Common myeloid progenitor, CD34-positive (primary cell): ENCODE measurements at regions not wholly inside any gene's neighbourhood (a gene's known extent, or its start where the extent isn't known, plus 50 kb on each side); places are given as distances from the start of the nearest gene placed in this dataset.

ENCODE experiments used
- CTCF ChIA-PET: fragments of 350-600 bp; sonication (Branson Sonifier 250); formaldehyde crosslinking; loops from one replicate; lab custom pipeline; 2021; ENCODE audit warnings: antibody characterized with exemption; lab: Charles Lee
- POLR2A ChIA-PET: fragments of 350-600 bp; sonication (Branson Sonifier 250); formaldehyde crosslinking; loops from one replicate; lab custom pipeline; 2021; ENCODE audit warnings: antibody characterized with exemption; lab: Charles Lee
- DNase-seq, 3 donors: peaks; one replicate each; pipeline versions ENCODE4 v3.0.0 to v3.0.0-alpha.2; 2013
- H3K27ac ChIP-seq, 2 experiments: 1 replicate in 1 of 2; 2 replicates in 1 of 2; pipeline ENCODE4 v1.7.0; 2013; ENCODE audit warnings: inconsistent platforms in 2 of 2, low read length in 2 of 2, mild to moderate bottlenecking in 2 of 2, low read depth in 1 of 2, moderate library complexity in 1 of 2; ENCODE audit not compliant: severe bottlenecking in 2 of 2, insufficient read depth in 1 of 2, poor library complexity in 1 of 2
- H3K27me3 ChIP-seq, 5 experiments: replicated peaks in 2 of 5; 1 replicate in 3 of 5; 2 replicates in 2 of 5; pipeline versions ENCODE4 v1.6.1 to v1.7.0; 2013; ENCODE audit warnings: low read length in 4 of 5, mild to moderate bottlenecking in 2 of 5, moderate library complexity in 2 of 5, inconsistent platforms in 1 of 5; ENCODE audit not compliant: insufficient read depth in 5 of 5, control insufficient read depth in 4 of 5
- H3K36me3 ChIP-seq, 4 experiments: 1 replicate in 2 of 4; 2 replicates in 2 of 4; pipeline versions ENCODE4 v1.6.1 to v1.7.0; 2013; ENCODE audit warnings: low read length in 3 of 4, control low read depth in 1 of 4, mild to moderate bottlenecking in 1 of 4; ENCODE audit not compliant: control insufficient read depth in 4 of 4, insufficient read depth in 4 of 4
- H3K4me1 ChIP-seq, 4 experiments: 1 replicate in 3 of 4; 2 replicates in 1 of 4; pipeline versions ENCODE4 v1.6.1 to v1.7.1; 2013; ENCODE audit warnings: low read length in 3 of 4, mild to moderate bottlenecking in 3 of 4, control low read depth in 1 of 4, inconsistent platforms in 1 of 4, moderate library complexity in 1 of 4; ENCODE audit not compliant: control insufficient read depth in 4 of 4, insufficient read depth in 4 of 4; ENCODE audit errors: control extremely low read depth in 1 of 4
- H3K4me3 ChIP-seq, 7 experiments: 1 replicate in 4 of 7; 2 replicates in 3 of 7; pipeline versions ENCODE4 v1.5.1 to v1.7.0; 2013; ENCODE audit warnings: mild to moderate bottlenecking in 7 of 7, low read length in 6 of 7, moderate library complexity in 6 of 7, inconsistent platforms in 2 of 7, low read depth in 2 of 7, control low read depth in 1 of 7; ENCODE audit not compliant: insufficient read depth in 4 of 7, control insufficient read depth in 1 of 7; ENCODE audit errors: extremely low read depth in 1 of 7
- H3K9me3 ChIP-seq, 5 experiments: 1 replicate in 4 of 5; 2 replicates in 1 of 5; pipeline versions ENCODE4 v1.6.1 to v1.7.1; 2013; ENCODE audit warnings: low read length in 4 of 5, mild to moderate bottlenecking in 2 of 5, inconsistent platforms in 1 of 5, low read depth in 1 of 5, moderate library complexity in 1 of 5; ENCODE audit not compliant: control insufficient read depth in 4 of 5, insufficient read depth in 2 of 5; ENCODE audit errors: control extremely low read depth in 1 of 5
- WGBS: methylation state at CpG from one replicate; pipeline ENCODE4 v1.1.5; 2013; ENCODE audit not compliant: insufficient coverage; 5-methylcytosine and 5-hydroxymethylcytosine counted together

GRCh38 chr10:128774979-128775378 lies 648.8 kb upstream of the MKI67 start:
- POLR2A ChIA-PET = no interaction called here
- H3K27ac ChIP-seq = no peak overlapping the region
- no peak overlapping the region for H3K4me3 ChIP-seq
- H3K36me3 ChIP-seq = no peaks in the 10 kb centered on the region
- H3K27me3 ChIP-seq = peaks cover 0 to 13% (median 2%) of the 10 kb centered on the region in 5 experiments
- no peaks in the 10 kb centered on the region for H3K4me1 ChIP-seq
- no peak for DNase-seq
- CTCF ChIA-PET = no interaction called here
- WGBS = 100% methylated on average over 1 of the region's 1 CpG
- peaks cover 0 to 5% (median 0%) of the 10 kb centered on the region in 5 experiments for H3K9me3 ChIP-seq

- DNase-seq = no peak
- Histone ChIP-seq H3K4me3 (no peak overlapping the region), H3K36me3 (no peaks in the 10 kb centered on the region), H3K27me3 (peaks cover 0 to 14% (median 2%) of the 10 kb centered on the region in 5 experiments), H3K27ac (no peak overlapping the region), H3K9me3 (peaks cover 0 to 5% (median 0%) of the 10 kb centered on the region in 5 experiments), H3K4me1 (no peaks in the 10 kb centered on the region)
- 87% methylated on average over 10 of the region's 10 CpGs for WGBS
- ChIA-PET CTCF (no interaction called here), POLR2A (no interaction called here)
Measured at GRCh38 chr10:128775743-128776142, 649.5 kb upstream of the MKI67 start.

GRCh38 chr10:128776673-128777252 lies 650.5 kb upstream of the MKI67 start:
- Histone ChIP-seq H3K27ac (no peak overlapping the region), H3K4me1 (no peaks in the 10 kb centered on the region), H3K4me3 (no peak overlapping the region), H3K9me3 (peaks cover 0 to 3% (median 0%) of the 10 kb centered on the region in 5 experiments), H3K36me3 (no peaks in the 10 kb centered on the region), H3K27me3 (peaks cover 0 to 15% (median 2%) of the 10 kb centered on the region in 5 experiments)
- WGBS = 66% methylated on average over 3 of the region's 9 CpGs
- DNase-seq = no peak
- ChIA-PET POLR2A (interaction anchor here (0.6 kb wide), 1 partner anchor 1525 kb away, joined by 5 read pairs; no protein-coding TSS in a partner anchor), CTCF (no interaction called here)

- Histone ChIP-seq H3K36me3 (no peaks in the 10 kb centered on the region), H3K4me3 (no peak overlapping the region), H3K4me1 (no peaks in the 10 kb centered on the region), H3K9me3 (peaks cover 0 to 3% (median 0%) of the 10 kb centered on the region in 5 experiments), H3K27ac (no peak overlapping the region), H3K27me3 (peaks cover 0 to 15% (median 2%) of the 10 kb centered on the region in 5 experiments)
- ChIA-PET CTCF (no interaction called here), POLR2A (no interaction called here)
- WGBS = no CpG with 5 or more reads among the region's 2 CpGs
- DNase-seq = no peak
Measured at GRCh38 chr10:128777342-128777741, 651.1 kb upstream of the MKI67 start.

- no peaks in the 10 kb centered on the region for H3K4me1 ChIP-seq
- H3K9me3 ChIP-seq = no peaks in the 10 kb centered on the region
- no peak overlapping the region for H3K4me3 ChIP-seq
- 91% methylated on average over 6 of the region's 15 CpGs for WGBS
- ChIA-PET POLR2A (no interaction called here), CTCF (no interaction called here)
- H3K27ac ChIP-seq = no peak overlapping the region
- no peaks in the 10 kb centered on the region for H3K36me3 ChIP-seq
- peaks cover 0 to 15% (median 2%) of the 10 kb centered on the region in 5 experiments for H3K27me3 ChIP-seq
- no peak for DNase-seq
Measured at GRCh38 chr10:128779416-128779815, 653.2 kb upstream of the MKI67 start.

- peaks cover 0 to 17% (median 2%) of the 10 kb centered on the region in 5 experiments for H3K27me3 ChIP-seq
- peaks cover 0 to 1% (median 0%) of the 10 kb centered on the region in 5 experiments for H3K9me3 ChIP-seq
- no peak overlapping the region for H3K27ac ChIP-seq
- DNase-seq = no peak
- ChIA-PET CTCF (no interaction called here), POLR2A (no interaction called here)
- H3K4me1 ChIP-seq = no peaks in the 10 kb centered on the region
- WGBS = 95% methylated on average over 8 of the region's 9 CpGs
- no peak overlapping the region for H3K4me3 ChIP-seq
- no peaks in the 10 kb centered on the region for H3K36me3 ChIP-seq
Measured at GRCh38 chr10:128780156-128780761, 654.0 kb upstream of the MKI67 start.

GRCh38 chr10:128781637-128782036 lies 655.4 kb upstream of the MKI67 start:
- ChIA-PET CTCF (no interaction called here), POLR2A (no interaction called here)
- Histone ChIP-seq H3K4me1 (no peaks in the 10 kb centered on the region), H3K9me3 (peaks cover 0 to 1% (median 0%) of the 10 kb centered on the region in 5 experiments), H3K4me3 (no peak overlapping the region), H3K36me3 (no peaks in the 10 kb centered on the region), H3K27me3 (peaks cover 0 to 12% (median 0%) of the 10 kb centered on the region in 5 experiments), H3K27ac (no peak overlapping the region)
- no peak for DNase-seq
- WGBS = 33% methylated on average over 2 of the region's 3 CpGs
